Activated CD4-positive, CD25-positive, alpha-beta regulatory T cell treated with anti-CD3 and anti-CD28 coated beads, Interleukin-2, amount 50 U/mL, for 24 hours (primary cell): ENCODE measurements at regions not wholly inside any gene's neighbourhood (a gene's known extent, or its start where the extent isn't known, plus 50 kb on each side); places are given as distances from the start of the nearest gene placed in this dataset.

Source experiments
- ATAC-seq, 2 donors: fragments of 150-1000 bp; cut with Tn5 transposase; one replicate each; pipeline ENCODE4 v1.10.0; 2021; ENCODE audit warnings: mild to moderate bottlenecking in 1 of 2, moderate library complexity in 1 of 2

- ATAC-seq: no peak
Measured at GRCh38 chrX:39518476-39519029, 579.2 kb downstream of the BCOR start.

GRCh38 chrX:39519030-39519488, 578.7 kb downstream of the BCOR start:
- no peak for ATAC-seq

GRCh38 chrX:39519566-39520301, 578.0 kb downstream of the BCOR start:
- no peak for ATAC-seq

- no peak for ATAC-seq
Measured at GRCh38 chrX:39525758-39526157, 572.0 kb downstream of the BCOR start.

GRCh38 chrX:39527025-39527424, 570.7 kb downstream of the BCOR start:
- ATAC-seq: no peak

GRCh38 chrX:39528161-39528916, 569.4 kb downstream of the BCOR start:
- ATAC-seq: no peak

GRCh38 chrX:39532761-39533160, 565.0 kb downstream of the BCOR start:
- ATAC-seq: no peak

GRCh38 chrX:39534949-39535348, 562.8 kb downstream of the BCOR start:
- ATAC-seq: no peak

GRCh38 chrX:39536211-39536610, 561.5 kb downstream of the BCOR start:
- no peak for ATAC-seq

GRCh38 chrX:39541881-39542280, 555.9 kb downstream of the BCOR start:
- no peak for ATAC-seq

GRCh38 chrX:39542316-39542715, 555.4 kb downstream of the BCOR start:
- ATAC-seq: no peak

- ATAC-seq: peak; percentile 67 to 79
Measured at GRCh38 chrX:39550795-39551361, 546.9 kb downstream of the BCOR start.

GRCh38 chrX:39551762-39552161, 546.0 kb downstream of the BCOR start:
- peak; percentile 73 to 76 for ATAC-seq

- ATAC-seq: no peak
Measured at GRCh38 chrX:39555431-39555830, 542.3 kb downstream of the BCOR start.

GRCh38 chrX:39556056-39556455, 541.7 kb downstream of the BCOR start:
- ATAC-seq: no peak

- ATAC-seq: no peak
Measured at GRCh38 chrX:39559229-39559628, 538.5 kb downstream of the BCOR start.

GRCh38 chrX:39560271-39560670, 537.5 kb downstream of the BCOR start:
- no peak for ATAC-seq

GRCh38 chrX:39563178-39563577, 534.6 kb downstream of the BCOR start:
- no peak for ATAC-seq

- no peak for ATAC-seq
Measured at GRCh38 chrX:39564751-39565150, 533.0 kb downstream of the BCOR start.

GRCh38 chrX:39574178-39574577, 523.6 kb downstream of the BCOR start:
- ATAC-seq: no peak

GRCh38 chrX:39576041-39576872, 521.5 kb downstream of the BCOR start:
- no peak for ATAC-seq

GRCh38 chrX:39577206-39577984, 520.4 kb downstream of the BCOR start:
- no peak for ATAC-seq
